ENCODE measurements at regions not wholly inside any gene's neighbourhood (a gene's known extent, or its start where the extent isn't known, plus 50 kb on each side); places are given as distances from the start of the nearest gene placed in this dataset.

DNA sequence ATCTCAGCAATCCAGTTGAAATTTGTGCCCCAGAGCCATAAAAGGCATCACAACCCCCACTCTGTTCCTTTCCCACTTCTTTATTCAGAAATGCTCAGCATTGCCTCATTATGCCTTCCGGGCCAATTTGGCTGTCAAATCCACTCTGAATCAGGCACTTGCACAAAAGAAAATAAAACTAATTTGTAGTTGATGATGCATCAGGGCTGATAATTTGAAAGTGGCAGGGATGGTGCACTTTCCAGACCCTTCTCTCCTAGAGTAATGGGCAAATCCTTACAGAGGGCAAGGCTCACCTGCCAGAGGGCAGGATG, 147.9 kb upstream of the PDE1C start:
- ATAC-seq (no peak), DNase-seq (ENCODE audit: low read depth, low spot score) (no peak)
- Histone ChIP-seq H3K4me3 (replicated peaks in 1 of 2; ENCODE audit: low read depth in 1 of 2, low read length in 2 of 2) (no peak overlapping the region), H3K79me2 (ENCODE audit: insufficient read depth, low read length) (no peaks in the 10 kb centered on the region), H3K9ac (ENCODE audit: low read length) (no peak overlapping the region), H3K9me2 (ENCODE audit: insufficient read depth) (no peaks in the 10 kb centered on the region), H3K36me3 (ENCODE audit: control insufficient read depth in 1 of 2, insufficient read depth in 2 of 2, low read length in 2 of 2) (no peaks in the 10 kb centered on the region), H2AFZ (ENCODE audit: low read depth, low read length, poor library complexity, severe bottlenecking) (no peak overlapping the region), H3K27ac (ENCODE audit: low read depth, low read length) (no peak overlapping the region), H3K4me2 (ENCODE audit: low read length) (no peak overlapping the region), H3K9me3 (ENCODE audit: control insufficient read depth in 1 of 2, insufficient read depth in 1 of 2, low read depth in 1 of 2, low read length in 2 of 2) (no peaks in the 10 kb centered on the region), H3K27me3 (ENCODE audit: insufficient read depth, low read length) (peaks cover 59% of the 10 kb centered on the region), H4K20me1 (ENCODE audit: insufficient read depth) (no peaks in the 10 kb centered on the region), H3K4me1 (ENCODE audit: control insufficient read depth in 1 of 2, insufficient read depth in 2 of 2, low read length in 2 of 2) (no peaks in the 10 kb centered on the region)
- no peak for TF ChIP-seq EZH2 (IDR thresholded peaks at IDR 0.05)
- TF ChIP-seq CBX3 (IDR thresholded peaks at IDR 0.05; ENCODE audit: low read depth), result no peak
- no peak for TF ChIP-seq TCF7L2 (IDR thresholded peaks at IDR 0.05; ENCODE audit: borderline replicate concordance, extremely low read depth, insufficient read depth, insufficient read length)
- TF ChIP-seq ELF1 (IDR thresholded peaks at IDR 0.05; ENCODE audit: borderline replicate concordance, low read depth), result no peak
- no peak for TF ChIP-seq CEBPB (IDR thresholded peaks at IDR 0.05; ENCODE audit: low read depth)
- TF ChIP-seq YY1 (IDR thresholded peaks at IDR 0.05; ENCODE audit: extremely low read depth, insufficient replicate concordance, low read depth, low read length), result no peak
- TF ChIP-seq, protein P1, sequence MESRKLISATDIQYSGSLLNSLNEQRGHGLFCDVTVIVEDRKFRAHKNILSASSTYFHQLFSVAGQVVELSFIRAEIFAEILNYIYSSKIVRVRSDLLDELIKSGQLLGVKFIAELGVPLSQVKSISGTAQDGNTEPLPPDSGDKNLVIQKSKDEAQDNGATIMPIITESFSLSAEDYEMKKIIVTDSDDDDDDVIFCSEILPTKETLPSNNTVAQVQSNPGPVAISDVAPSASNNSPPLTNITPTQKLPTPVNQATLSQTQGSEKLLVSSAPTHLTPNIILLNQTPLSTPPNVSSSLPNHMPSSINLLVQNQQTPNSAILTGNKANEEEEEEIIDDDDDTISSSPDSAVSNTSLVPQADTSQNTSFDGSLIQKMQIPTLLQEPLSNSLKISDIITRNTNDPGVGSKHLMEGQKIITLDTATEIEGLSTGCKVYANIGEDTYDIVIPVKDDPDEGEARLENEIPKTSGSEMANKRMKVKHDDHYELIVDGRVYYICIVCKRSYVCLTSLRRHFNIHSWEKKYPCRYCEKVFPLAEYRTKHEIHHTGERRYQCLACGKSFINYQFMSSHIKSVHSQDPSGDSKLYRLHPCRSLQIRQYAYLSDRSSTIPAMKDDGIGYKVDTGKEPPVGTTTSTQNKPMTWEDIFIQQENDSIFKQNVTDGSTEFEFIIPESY (IDR thresholded peaks at IDR 0.05; ENCODE audit: extremely low read depth, insufficient replicate concordance, low read length), result no peak
- TF ChIP-seq ZNF274 (IDR thresholded peaks at IDR 0.05; ENCODE audit: low read depth, low read length), result no peak
- no peak for TF ChIP-seq JUND (IDR thresholded peaks at IDR 0.05)
- CTCF ChIA-PET, result no interaction called here
- no TSS peak for BruUV-seq (replicated peaks)
- intact Hi-C loops (cut with micrococcal nuclease), result no loop called here
- RAD21 ChIA-PET (ENCODE audit: low non-redundant PET in 1 of 2, low total read pairs in 2 of 2, uncharacterized antibody in 2 of 2, unreplicated experiment in 2 of 2), result no interaction called here
- POLR2A ChIA-PET, result no interaction called here

Measured in HCT116 (cell line).